ENCODE measurements at regions not wholly inside any gene's neighbourhood (a gene's known extent, or its start where the extent isn't known, plus 50 kb on each side); places are given as distances from the start of the nearest gene placed in this dataset.
"Not testable (repeated sequence)": the region's sequence is repeated elsewhere in the genome, so short reads cannot be mapped to it uniquely, and the experiment has no call there.

- DNase-seq (ENCODE audit: low read depth) = no peak
These were observed 157.0 kb downstream of the ADSS2 start for GRCh38 chr1:244294599-244295224.

GRCh38 chr1:244296003-244296402 is 155.7 kb downstream of the ADSS2 start:
- DNase-seq (ENCODE audit: low read depth) = no peak

DNA sequence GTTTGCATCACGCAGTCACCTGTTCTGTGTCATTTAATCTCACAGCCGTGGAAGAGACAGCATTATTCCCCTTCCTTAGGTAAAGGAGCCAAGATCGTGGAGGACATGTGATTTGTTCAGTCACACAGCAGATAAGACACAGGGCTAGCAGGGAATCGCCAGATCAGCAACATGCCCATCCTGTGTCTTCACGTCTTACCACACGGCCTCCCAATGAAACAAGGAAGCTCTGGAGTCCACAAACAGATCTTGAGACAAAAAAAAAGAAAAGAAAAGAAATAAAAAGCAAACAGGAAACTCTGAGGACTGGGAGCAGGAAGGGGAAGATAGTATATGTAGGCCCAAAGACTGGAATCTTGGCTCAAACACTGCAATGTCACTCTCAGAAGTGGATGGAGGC is 155.3 kb downstream of the ADSS2 start:
- no peak for DNase-seq (ENCODE audit: low read depth)

GRCh38 chr1:244297087-244297486 is 154.6 kb downstream of the ADSS2 start:
- DNase-seq (ENCODE audit: low read depth) = no peak

DNA sequence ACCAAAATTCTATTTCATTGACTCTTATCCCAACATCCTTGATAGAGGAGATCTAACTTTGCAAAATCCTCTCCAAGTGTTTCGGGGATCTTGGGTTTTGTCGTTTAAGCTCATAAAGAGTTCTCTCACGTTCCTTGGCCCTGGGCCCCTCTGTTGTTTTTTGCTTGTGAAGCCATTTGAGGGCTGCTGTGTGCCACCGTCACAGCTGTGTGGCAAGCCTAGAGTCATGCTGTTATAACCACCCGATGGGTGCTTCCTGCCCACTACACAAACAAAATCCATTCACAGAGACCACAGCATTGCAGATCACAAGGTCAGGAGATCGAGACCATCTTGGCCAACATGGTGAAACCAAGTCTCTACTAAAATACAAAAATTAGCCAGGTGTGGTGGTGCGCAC is 154.1 kb downstream of the ADSS2 start:
- DNase-seq (ENCODE audit: low read depth) = no peak

- not testable (repeated sequence) for DNase-seq (ENCODE audit: low read depth)
These were observed 151.7 kb downstream of the ADSS2 start for GRCh38 chr1:244300029-244300375.

DNA sequence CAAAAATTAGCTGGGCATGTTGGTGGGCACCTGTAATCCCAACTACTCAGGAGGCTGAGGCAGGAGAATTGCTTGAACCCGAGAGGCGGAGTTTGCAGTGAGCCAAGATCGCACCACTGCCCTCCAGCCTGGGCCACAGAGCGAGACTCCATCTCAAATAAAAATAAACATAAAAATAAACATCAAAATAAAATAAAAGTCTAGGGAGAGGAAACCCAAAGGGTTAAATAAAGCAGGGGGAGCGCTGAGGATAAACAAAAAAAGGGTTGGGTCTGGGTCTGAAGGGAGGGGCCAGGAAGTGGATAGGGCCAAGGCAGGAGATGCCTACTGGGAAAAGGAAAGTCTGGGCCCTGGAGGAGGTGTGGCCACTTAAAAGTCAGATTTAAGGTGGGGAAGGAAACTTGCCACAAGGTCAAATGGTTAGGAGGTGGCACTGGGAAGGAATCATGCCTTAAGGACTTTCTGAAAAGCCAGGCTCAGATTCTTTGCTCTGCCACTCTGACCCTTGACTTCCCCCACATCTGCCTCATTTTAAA is 150.0 kb downstream of the ADSS2 start:
- DNase-seq (ENCODE audit: low read depth) = no peak

DNA sequence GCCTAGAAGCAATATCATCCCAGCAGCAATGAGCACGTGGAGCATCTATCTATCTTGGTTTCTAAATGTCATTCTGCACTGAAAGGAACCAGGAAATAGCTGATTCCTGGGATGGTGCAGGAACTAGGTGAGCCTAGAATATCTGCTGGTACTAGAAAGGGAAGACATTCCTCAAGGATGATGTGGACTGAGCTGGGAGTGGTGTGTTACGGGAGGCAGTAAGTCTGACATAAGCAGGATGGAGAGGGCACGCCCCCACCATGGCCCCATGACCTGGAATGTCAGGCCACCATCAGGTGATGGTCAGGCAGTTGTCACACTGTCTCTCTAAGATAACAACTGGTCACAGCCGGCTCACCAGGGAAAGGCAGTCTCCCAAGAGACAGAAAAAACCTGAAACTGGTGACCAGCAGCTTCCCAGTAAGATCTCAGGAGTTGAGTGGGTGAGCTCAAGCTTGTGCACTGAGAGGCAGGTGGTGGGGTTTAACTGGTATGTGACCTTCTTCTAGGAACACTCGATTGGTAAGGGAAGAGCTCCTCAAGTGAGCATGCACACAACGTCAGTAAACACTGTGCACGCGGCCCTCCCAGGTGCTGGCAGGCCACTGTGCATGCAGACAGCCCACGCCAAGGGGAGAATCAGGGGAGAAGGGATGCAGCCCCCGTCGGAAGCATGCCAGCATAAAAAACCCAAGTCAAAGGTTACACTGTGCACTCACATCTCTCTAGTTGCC is 148.7 kb downstream of the ADSS2 start:
- peak; percentile 81 for DNase-seq (ENCODE audit: low read depth)

- DNase-seq (ENCODE audit: low read depth) = no peak
These were observed 148.1 kb downstream of the ADSS2 start for GRCh38 chr1:244303610-244303969.

GRCh38 chr1:244304156-244304555 is 147.6 kb downstream of the ADSS2 start:
- DNase-seq (ENCODE audit: low read depth) = no peak

DNA sequence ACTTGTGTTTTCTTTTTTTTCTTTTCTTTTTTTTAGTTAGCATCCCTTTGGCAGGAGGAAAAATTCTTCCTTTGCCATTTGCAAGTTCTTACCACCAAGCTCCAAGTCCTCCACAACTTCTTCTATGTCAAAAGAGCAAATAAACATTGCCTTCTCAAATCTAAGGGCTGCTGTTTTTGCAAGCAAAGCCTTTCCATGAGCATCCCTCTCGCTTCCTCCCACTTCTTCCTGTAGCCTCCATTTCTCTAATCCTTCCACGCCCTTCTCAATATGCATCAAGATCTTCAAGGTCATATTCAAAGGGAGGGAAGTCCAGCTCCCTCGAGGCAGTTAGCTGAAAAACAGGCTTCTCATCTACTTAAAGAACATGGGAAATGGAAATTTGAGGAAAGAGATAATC is 147.1 kb downstream of the ADSS2 start:
- DNase-seq (ENCODE audit: low read depth) = no peak

DNA sequence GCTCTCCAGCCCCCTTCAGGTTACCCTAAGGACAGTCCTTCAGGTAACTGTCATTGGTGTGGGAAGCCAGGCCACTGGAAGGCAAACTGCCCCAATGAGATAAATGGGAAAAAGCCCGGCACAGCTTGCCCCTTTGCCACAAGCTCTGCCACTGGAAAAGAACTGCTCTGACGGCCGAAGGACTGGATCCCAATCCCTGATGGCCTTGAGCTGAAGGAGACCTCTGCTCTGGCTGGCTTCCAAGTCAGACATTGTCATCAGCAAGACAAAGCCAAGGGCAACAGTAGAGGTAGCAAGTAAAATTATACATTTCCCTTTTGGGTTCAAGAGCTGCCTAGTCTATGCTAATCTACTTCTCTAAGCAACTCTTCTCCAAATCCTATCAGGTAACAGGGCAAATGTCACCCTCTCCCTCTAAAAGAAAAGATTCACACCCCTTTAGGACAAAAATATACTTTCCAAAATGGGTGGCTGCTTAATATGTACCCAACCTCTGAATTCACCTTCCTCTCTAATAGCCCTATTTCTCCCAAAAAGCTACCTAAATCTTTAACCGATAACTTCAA is 145.8 kb downstream of the ADSS2 start:
- no peak for DNase-seq (ENCODE audit: low read depth)

DNA sequence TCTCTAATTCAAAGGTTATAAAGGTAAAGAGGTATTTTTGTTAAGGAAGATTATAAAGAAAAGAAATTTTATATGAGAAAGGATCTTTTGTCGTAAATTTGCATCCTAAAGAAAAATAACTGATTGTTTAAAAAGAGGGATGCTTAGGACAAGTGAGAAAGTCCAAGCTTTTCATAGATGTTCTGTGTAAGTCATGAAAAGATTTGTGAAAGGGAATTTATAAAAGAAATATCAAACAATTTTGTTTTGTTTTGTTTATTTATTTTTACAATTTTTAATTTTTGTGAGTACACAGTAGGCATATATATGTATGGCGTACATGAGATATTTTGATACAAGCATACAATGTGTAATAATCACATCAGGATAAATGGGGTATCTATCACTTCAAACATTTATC is 145.2 kb downstream of the ADSS2 start:
- DNase-seq (ENCODE audit: low read depth) = no peak

DNA sequence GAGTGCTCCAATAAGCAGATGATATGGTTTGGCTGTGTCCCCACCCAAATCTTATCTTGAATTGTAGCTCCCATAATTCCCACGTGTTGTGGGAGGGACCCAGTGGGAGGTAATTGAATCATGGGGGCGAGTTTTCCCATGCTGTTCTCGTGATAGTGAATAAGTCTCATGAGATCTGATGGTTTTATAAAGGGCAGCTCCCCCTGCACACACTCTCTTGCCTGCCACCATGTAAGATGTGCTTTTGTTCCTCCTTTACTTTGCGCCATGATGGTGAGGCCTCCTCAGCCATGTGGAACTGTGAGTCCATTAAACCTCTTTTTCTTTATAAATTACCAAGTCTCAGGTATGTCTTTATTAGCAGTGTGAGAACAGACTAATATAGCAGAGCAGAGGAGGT is 142.5 kb downstream of the ADSS2 start:
- not testable (repeated sequence) for DNase-seq (ENCODE audit: low read depth)

DNA sequence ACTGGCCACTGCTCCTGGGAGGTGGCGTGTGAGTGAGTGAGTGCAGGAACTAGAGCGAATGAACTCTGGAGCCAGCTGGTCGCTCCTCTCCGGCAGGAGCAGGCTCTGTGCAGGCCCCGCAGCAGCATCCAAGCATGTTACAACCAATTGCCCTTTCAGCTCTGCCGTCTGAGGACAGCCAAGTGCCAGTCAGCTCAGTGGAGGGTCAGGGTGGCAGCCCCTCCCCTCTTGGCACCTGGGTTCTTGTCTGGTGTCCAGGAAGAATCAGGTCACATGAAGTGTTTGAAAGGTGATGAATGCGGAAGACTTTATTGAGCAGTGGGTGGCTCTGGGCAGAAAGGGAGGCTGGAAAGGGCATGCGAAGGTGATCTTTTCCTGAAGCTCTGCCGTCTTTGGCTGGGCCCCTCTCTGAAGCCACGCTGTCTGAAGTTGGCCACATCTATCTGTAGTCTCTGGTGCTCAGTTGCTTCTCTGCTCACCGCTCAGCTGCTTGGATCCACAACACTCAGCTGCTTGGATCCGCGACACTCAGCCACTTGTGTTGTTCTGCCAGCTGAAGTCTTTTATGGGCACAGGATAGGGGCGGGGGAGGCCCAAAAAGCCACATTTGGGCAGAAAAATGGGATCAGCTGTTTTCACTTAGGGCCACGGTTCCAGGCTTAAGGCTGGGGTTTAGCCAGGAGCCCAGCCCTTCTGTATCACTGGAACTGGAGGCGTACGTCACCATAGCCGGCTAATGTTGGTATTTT is 139.8 kb downstream of the ADSS2 start:
- no peak for DNase-seq (ENCODE audit: low read depth)

DNA sequence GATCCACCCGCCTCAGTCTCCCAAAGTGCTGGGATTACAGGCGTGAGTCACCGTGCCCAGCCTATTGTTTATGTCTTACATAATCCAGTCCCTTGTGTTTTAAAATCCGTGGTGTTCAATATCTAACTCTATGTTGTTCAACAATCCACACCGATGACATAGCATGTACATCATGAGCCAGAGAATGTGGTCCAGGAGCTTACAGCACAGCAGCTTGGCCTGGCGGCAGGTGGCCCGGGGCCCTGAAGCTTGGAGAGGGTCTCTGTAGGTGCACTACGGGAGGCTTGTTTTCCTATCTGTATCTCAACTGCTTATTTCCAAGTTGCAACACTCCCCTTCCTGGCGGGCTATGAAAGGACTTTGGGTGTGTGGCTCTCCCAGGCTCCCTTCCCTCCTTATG is 138.4 kb downstream of the ADSS2 start:
- no peak for DNase-seq (ENCODE audit: low read depth)

DNA sequence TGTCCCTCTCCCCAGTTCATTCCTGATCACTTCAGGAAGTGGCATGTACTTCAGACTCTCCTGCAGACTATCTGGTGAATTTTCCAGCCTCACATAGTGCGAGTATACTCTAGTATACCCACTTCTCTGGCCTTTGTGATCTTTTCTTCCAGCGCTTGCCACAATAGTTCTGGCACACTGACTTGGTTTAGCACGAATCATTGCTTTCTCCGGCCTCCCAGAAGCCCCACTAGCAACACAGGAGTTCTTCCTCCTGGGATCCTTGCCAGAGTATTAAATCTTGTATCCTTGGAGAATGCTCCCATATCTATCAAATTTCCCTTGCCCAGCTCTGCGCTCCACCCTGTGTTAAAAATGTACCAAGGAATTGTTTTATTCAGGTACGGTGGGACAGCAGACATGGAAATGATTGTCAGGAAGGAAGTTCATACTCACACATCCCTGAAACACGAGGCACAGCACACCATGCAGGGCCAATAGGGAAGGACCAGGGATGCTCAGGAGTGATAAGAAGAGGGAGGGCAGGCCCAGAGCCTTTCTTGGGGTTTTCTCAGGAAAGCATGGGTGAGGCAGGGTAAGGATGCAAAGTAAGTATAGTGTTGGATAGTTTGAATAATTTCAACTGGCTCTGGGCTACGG is 136.7 kb downstream of the ADSS2 start:
- DNase-seq (ENCODE audit: low read depth) = no peak

GRCh38 chr1:244315996-244316395 is 135.7 kb downstream of the ADSS2 start:
- DNase-seq (ENCODE audit: low read depth) = no peak

DNA sequence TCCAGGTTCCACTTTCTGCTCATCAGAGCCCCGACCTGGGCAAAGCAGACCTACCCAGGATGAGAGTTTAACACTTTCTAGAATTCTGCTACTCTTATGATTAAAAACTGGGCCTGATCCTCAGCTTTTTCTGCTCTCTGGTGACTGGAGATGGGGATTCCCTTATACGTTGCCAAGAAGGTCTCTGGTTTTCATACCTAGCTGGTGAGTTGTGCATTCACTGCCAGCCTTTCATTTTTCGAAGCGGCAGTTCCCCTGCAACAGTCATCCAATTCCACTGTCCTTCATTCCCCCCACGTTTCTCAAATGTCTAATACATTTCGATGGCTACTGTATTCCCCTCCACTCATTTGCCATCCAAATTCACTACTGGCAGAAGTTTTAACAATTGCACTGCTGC is 135.3 kb downstream of the ADSS2 start:
- no peak for DNase-seq (ENCODE audit: low read depth)

- DNase-seq (ENCODE audit: low read depth) = no peak
These were observed 134.6 kb downstream of the ADSS2 start for GRCh38 chr1:244316986-244317655.

- DNase-seq (ENCODE audit: low read depth) = no peak
These were observed 133.6 kb downstream of the ADSS2 start for GRCh38 chr1:244318078-244318477.

Measured in HT1080 (cell line).